Trophoblast cell (in vitro differentiated cells and primary cell): ENCODE measurements at regions not wholly inside any gene's neighbourhood (a gene's known extent, or its start where the extent isn't known, plus 50 kb on each side); places are given as distances from the start of the nearest gene placed in this dataset.
A peak's percentile ranks its signal among the peaks of the same experiment; 100 is the strongest.

Experiments used
- DNase-seq, 2 donors: peaks; one replicate each; pipeline ENCODE4 v3.0.0-alpha.2; 2016
- H2AFZ ChIP-seq: 2 replicates; pipeline ENCODE4 v1.6.1; 2013; ENCODE audit warnings: low read length, moderate library complexity, mild to moderate bottlenecking; ENCODE audit not compliant: insufficient read depth, poor library complexity
- H2AK5ac ChIP-seq: 2 replicates; pipeline ENCODE4 v1.6.1; 2013; ENCODE audit warnings: mild to moderate bottlenecking, low read length
- H2BK120ac ChIP-seq: 2 replicates; pipeline ENCODE4 v1.6.1; 2013; ENCODE audit warnings: low read length, mild to moderate bottlenecking, moderate library complexity; ENCODE audit not compliant: insufficient read depth, poor library complexity
- H2BK12ac ChIP-seq: 2 replicates; pipeline ENCODE4 v1.6.1; 2013; ENCODE audit warnings: mild to moderate bottlenecking, low read length, moderate library complexity
- H2BK5ac ChIP-seq: 2 replicates; pipeline ENCODE4 v1.6.1; 2013; ENCODE audit warnings: low read length, low read depth, moderate library complexity, mild to moderate bottlenecking; ENCODE audit not compliant: poor library complexity
- H3K14ac ChIP-seq: 2 replicates; pipeline ENCODE4 v1.6.1; 2013; ENCODE audit warnings: mild to moderate bottlenecking, low read length
- H3K18ac ChIP-seq: 2 replicates; pipeline ENCODE4 v1.6.1; 2013; ENCODE audit warnings: mild to moderate bottlenecking, low read length
- H3K23ac ChIP-seq: 2 replicates; pipeline ENCODE4 v1.6.1; 2013; ENCODE audit warnings: low read length
- H3K27ac ChIP-seq: 2 replicates; pipeline ENCODE4 v1.5.1; 2013; ENCODE audit warnings: low read depth, mild to moderate bottlenecking, inconsistent platforms, low read length, moderate library complexity
- H3K27me3 ChIP-seq: 2 replicates; pipeline ENCODE4 v1.6.1; 2013; ENCODE audit warnings: inconsistent platforms, mild to moderate bottlenecking, low read length, moderate library complexity; ENCODE audit not compliant: insufficient read depth
- H3K36me3 ChIP-seq, 2 experiments: 1 replicate in 1 of 2; 2 replicates in 1 of 2; pipeline ENCODE4 v1.6.1; 2013; ENCODE audit warnings: low read length in 2 of 2, mild to moderate bottlenecking in 2 of 2, moderate library complexity in 1 of 2; ENCODE audit not compliant: insufficient read depth in 2 of 2, control insufficient read depth in 1 of 2
- H3K4ac ChIP-seq: 2 replicates; pipeline ENCODE4 v1.6.1; 2013; ENCODE audit warnings: low read depth, mild to moderate bottlenecking, low read length, moderate library complexity
- H3K4me1 ChIP-seq, 2 experiments: 1 replicate in 1 of 2; 2 replicates in 1 of 2; pipeline ENCODE4 v1.6.1; 2013; ENCODE audit warnings: low read length in 2 of 2, mild to moderate bottlenecking in 2 of 2, moderate library complexity in 1 of 2; ENCODE audit not compliant: insufficient read depth in 2 of 2, control insufficient read depth in 1 of 2
- H3K4me2 ChIP-seq: 2 replicates; pipeline ENCODE4 v1.6.1; 2013; ENCODE audit warnings: inconsistent platforms, mild to moderate bottlenecking, low read length, moderate library complexity
- H3K4me3 ChIP-seq: 2 replicates; pipeline ENCODE4 v1.5.1; 2013; ENCODE audit warnings: mild to moderate bottlenecking, low read depth, low read length, inconsistent platforms
- H3K79me1 ChIP-seq: one replicate; pipeline ENCODE4 v1.6.1; 2013; ENCODE audit warnings: low read length
- H3K79me2 ChIP-seq: 2 replicates; pipeline ENCODE4 v1.6.1; 2013; ENCODE audit warnings: low read length, mild to moderate bottlenecking; ENCODE audit not compliant: control insufficient read depth, insufficient read depth, poor library complexity
- H3K9ac ChIP-seq: 2 replicates; pipeline ENCODE4 v1.6.1; 2013; ENCODE audit warnings: mild to moderate bottlenecking, low read length
- H3K9me3 ChIP-seq: 2 replicates; pipeline ENCODE4 v1.6.1; 2013; ENCODE audit warnings: low read depth, mild to moderate bottlenecking, control low read depth, inconsistent platforms, low read length; ENCODE audit not compliant: insufficient read depth
- H4K12ac ChIP-seq: 2 replicates; pipeline ENCODE4 v1.6.1; 2013; ENCODE audit warnings: low read depth, mild to moderate bottlenecking, low read length, moderate library complexity
- H4K8ac ChIP-seq: 2 replicates; pipeline ENCODE4 v1.6.1; 2013; ENCODE audit warnings: low read depth, mild to moderate bottlenecking, low read length, moderate library complexity
- H4K91ac ChIP-seq: one replicate; pipeline ENCODE4 v1.6.1; 2013; ENCODE audit warnings: low read depth, mild to moderate bottlenecking, low read length, moderate library complexity
- WGBS: extraction: QIAGEN DNeasy Blood & Tissue Kit; methylation state at CpG from one replicate; pipeline ENCODE4 v1.1.7; 2013; ENCODE audit warnings: missing lambda C conversion rate; ENCODE audit not compliant: insufficient read length, insufficient coverage; ENCODE audit errors: extremely low coverage; 5-methylcytosine and 5-hydroxymethylcytosine counted together

GRCh38 chr13:44030615-44031014 lies 150.9 kb downstream of the LACC1 start:
- Histone ChIP-seq H4K8ac (no peak overlapping the region), H3K4me1 (no peaks in the 10 kb centered on the region), H3K14ac (no peak overlapping the region), H3K18ac (no peak overlapping the region), H2BK5ac (no peak overlapping the region), H4K91ac (no peak overlapping the region), H2BK120ac (no peak overlapping the region), H3K4me3 (no peak overlapping the region), H3K27me3 (no peaks in the 10 kb centered on the region), H3K9ac (no peak overlapping the region), H3K9me3 (no peaks in the 10 kb centered on the region), H3K36me3 (no peaks in the 10 kb centered on the region), H2BK12ac (no peak overlapping the region), H3K4me2 (no peak overlapping the region), H3K23ac (no peak overlapping the region), H3K27ac (no peak overlapping the region), H2AFZ (no peak overlapping the region), H4K12ac (no peak overlapping the region), H2AK5ac (no peak overlapping the region), H3K4ac (no peak overlapping the region), H3K79me1 (no peaks in the 10 kb centered on the region), H3K79me2 (no peaks in the 10 kb centered on the region)
- peak; percentile 51 to 72 for DNase-seq
- WGBS: no CpG with 5 or more reads among the region's 3 CpGs

DNA sequence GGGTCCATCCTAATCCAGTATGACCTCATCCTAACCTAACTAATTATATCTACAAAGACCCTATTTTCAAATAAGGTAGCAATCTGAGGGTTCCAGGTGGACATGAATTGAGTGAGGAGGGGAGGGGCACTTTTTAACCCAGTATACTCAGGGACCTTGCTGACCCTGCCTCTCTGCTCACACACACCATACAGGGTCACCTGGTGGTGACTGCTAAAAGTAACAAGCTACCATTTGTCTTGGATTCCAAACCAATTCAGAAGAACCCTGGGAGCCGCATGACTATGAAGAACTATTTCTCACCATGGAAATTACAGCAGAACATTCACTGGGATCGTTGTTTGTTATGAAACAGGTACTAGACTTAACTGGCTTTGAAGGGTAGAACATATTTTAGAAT lies 151.9 kb downstream of the LACC1 start:
- Histone ChIP-seq H3K4me1 (no peaks in the 10 kb centered on the region), H3K36me3 (no peaks in the 10 kb centered on the region), H2BK120ac (no peak overlapping the region), H2BK12ac (no peak overlapping the region), H3K79me2 (no peaks in the 10 kb centered on the region), H3K14ac (no peak overlapping the region), H3K23ac (no peak overlapping the region), H3K18ac (no peak overlapping the region), H3K9ac (no peak overlapping the region), H3K27ac (no peak overlapping the region), H2AK5ac (no peak overlapping the region), H2AFZ (no peak overlapping the region), H3K4me3 (no peak overlapping the region), H4K8ac (no peak overlapping the region), H3K4me2 (no peak overlapping the region), H3K4ac (no peak overlapping the region), H3K9me3 (no peaks in the 10 kb centered on the region), H3K27me3 (no peaks in the 10 kb centered on the region), H4K12ac (no peak overlapping the region), H3K79me1 (no peaks in the 10 kb centered on the region), H4K91ac (no peak overlapping the region), H2BK5ac (no peak overlapping the region)
- WGBS: no CpG with 5 or more reads among the region's 2 CpGs
- DNase-seq: no peak

GRCh38 chr13:44032802-44033201 lies 153.1 kb downstream of the LACC1 start:
- H2AFZ ChIP-seq: no peak overlapping the region
- H3K79me1 ChIP-seq: no peaks in the 10 kb centered on the region
- H3K23ac ChIP-seq: no peak overlapping the region
- no peak overlapping the region for H4K8ac ChIP-seq
- H2AK5ac ChIP-seq: no peak overlapping the region
- no peaks in the 10 kb centered on the region for H3K79me2 ChIP-seq
- H3K14ac ChIP-seq: no peak overlapping the region
- no peak overlapping the region for H2BK120ac ChIP-seq
- H4K91ac ChIP-seq: no peak overlapping the region
- no peak overlapping the region for H3K4me2 ChIP-seq
- H4K12ac ChIP-seq: no peak overlapping the region
- no CpG with 5 or more reads among the region's 3 CpGs for WGBS
- no peak overlapping the region for H3K9ac ChIP-seq
- H3K4me3 ChIP-seq: no peak overlapping the region
- no peak overlapping the region for H3K4ac ChIP-seq
- DNase-seq: peak; percentile 42 to 79
- H3K27ac ChIP-seq: no peak overlapping the region
- no peak overlapping the region for H2BK5ac ChIP-seq
- H3K4me1 ChIP-seq: no peaks in the 10 kb centered on the region
- H2BK12ac ChIP-seq: no peak overlapping the region
- H3K36me3 ChIP-seq: no peaks in the 10 kb centered on the region
- H3K27me3 ChIP-seq: no peaks in the 10 kb centered on the region
- H3K18ac ChIP-seq: no peak overlapping the region
- no peaks in the 10 kb centered on the region for H3K9me3 ChIP-seq

DNA sequence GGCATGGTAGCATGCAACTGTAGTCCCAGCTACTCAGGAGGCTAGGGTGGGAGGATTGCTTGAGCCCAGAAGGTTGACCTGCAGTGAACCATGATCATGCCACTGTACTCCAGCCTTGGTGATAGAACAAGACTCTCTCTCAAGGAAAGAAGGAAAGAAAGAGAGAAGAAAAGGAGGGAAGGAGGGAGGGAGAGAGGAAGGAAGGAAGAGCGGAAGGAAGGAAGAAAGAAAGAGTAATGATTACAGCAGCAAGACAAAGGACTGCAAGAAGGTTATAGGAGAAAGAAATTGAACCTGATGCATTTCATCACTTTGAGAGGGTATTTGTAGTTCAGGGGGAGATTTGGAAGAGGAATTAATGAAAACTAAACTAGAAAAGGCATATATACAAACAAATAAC lies 155.7 kb downstream of the LACC1 start:
- Histone ChIP-seq H3K4ac (no peak overlapping the region), H2AFZ (no peak overlapping the region), H4K12ac (no peak overlapping the region), H2AK5ac (no peak overlapping the region), H3K27ac (no peak overlapping the region), H2BK12ac (no peak overlapping the region), H3K4me3 (no peak overlapping the region), H3K9ac (no peak overlapping the region), H4K91ac (no peak overlapping the region), H3K79me2 (no peaks in the 10 kb centered on the region), H2BK5ac (no peak overlapping the region), H4K8ac (no peak overlapping the region), H3K9me3 (no peaks in the 10 kb centered on the region), H3K36me3 (no peaks in the 10 kb centered on the region), H3K23ac (no peak overlapping the region), H3K14ac (no peak overlapping the region), H3K27me3 (no peaks in the 10 kb centered on the region), H3K79me1 (no peaks in the 10 kb centered on the region), H3K18ac (no peak overlapping the region), H3K4me1 (no peaks in the 10 kb centered on the region), H2BK120ac (no peak overlapping the region), H3K4me2 (no peak overlapping the region)
- WGBS: no CpG with 5 or more reads among the region's 1 CpG
- DNase-seq: no peak
